ENCODE measurements at regions not wholly inside any gene's neighbourhood (a gene's known extent, or its start where the extent isn't known, plus 50 kb on each side); places are given as distances from the start of the nearest gene placed in this dataset.

GRCh38 chr16:86450691-86451090, 59.6 kb upstream of the FOXF1 start:
- TF ChIP-seq CBX3 (IDR thresholded peaks at IDR 0.05; ENCODE audit: low read depth) (no peak), ZFX (IDR thresholded peaks at IDR 0.05) (no peak), SIN3A (IDR thresholded peaks at IDR 0.05; ENCODE audit: low read depth) (no peak), EZH2phosphoT487 (IDR thresholded peaks at IDR 0.05; ENCODE audit: borderline replicate concordance) (no peak), EGR1 (IDR thresholded peaks at IDR 0.05; ENCODE audit: low read depth) (no peak), EZH2 (IDR thresholded peaks at IDR 0.05) (no peak), CEBPB (IDR thresholded peaks at IDR 0.05; ENCODE audit: low read depth) (no peak), SRF (IDR thresholded peaks at IDR 0.05; ENCODE audit: low read depth) (no peak), YY1 (IDR thresholded peaks at IDR 0.05; ENCODE audit: extremely low read depth, insufficient replicate concordance, low read depth, low read length) (no peak), JUND (IDR thresholded peaks at IDR 0.05) (no peak), POLR2A (IDR thresholded peaks at IDR 0.05; ENCODE audit: borderline replicate concordance, extremely low read depth, insufficient read depth, insufficient read length) (no peak)
- TF ChIP-seq, protein P1, sequence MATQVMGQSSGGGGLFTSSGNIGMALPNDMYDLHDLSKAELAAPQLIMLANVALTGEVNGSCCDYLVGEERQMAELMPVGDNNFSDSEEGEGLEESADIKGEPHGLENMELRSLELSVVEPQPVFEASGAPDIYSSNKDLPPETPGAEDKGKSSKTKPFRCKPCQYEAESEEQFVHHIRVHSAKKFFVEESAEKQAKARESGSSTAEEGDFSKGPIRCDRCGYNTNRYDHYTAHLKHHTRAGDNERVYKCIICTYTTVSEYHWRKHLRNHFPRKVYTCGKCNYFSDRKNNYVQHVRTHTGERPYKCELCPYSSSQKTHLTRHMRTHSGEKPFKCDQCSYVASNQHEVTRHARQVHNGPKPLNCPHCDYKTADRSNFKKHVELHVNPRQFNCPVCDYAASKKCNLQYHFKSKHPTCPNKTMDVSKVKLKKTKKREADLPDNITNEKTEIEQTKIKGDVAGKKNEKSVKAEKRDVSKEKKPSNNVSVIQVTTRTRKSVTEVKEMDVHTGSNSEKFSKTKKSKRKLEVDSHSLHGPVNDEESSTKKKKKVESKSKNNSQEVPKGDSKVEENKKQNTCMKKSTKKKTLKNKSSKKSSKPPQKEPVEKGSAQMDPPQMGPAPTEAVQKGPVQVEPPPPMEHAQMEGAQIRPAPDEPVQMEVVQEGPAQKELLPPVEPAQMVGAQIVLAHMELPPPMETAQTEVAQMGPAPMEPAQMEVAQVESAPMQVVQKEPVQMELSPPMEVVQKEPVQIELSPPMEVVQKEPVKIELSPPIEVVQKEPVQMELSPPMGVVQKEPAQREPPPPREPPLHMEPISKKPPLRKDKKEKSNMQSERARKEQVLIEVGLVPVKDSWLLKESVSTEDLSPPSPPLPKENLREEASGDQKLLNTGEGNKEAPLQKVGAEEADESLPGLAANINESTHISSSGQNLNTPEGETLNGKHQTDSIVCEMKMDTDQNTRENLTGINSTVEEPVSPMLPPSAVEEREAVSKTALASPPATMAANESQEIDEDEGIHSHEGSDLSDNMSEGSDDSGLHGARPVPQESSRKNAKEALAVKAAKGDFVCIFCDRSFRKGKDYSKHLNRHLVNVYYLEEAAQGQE (IDR thresholded peaks at IDR 0.05; ENCODE audit: low read depth): no peak
- Histone ChIP-seq H3K27ac (ENCODE audit: low read depth, low read length) (no peak overlapping the region), H3K9ac (ENCODE audit: low read length) (no peak overlapping the region), H3K4me2 (ENCODE audit: low read length) (no peak overlapping the region), H3K79me2 (ENCODE audit: insufficient read depth, low read length) (no peaks in the 10 kb centered on the region), H3K36me3 (ENCODE audit: control insufficient read depth in 1 of 2, insufficient read depth in 2 of 2, low read length in 2 of 2) (no peaks in the 10 kb centered on the region), H3K4me3 (replicated peaks in 1 of 2; ENCODE audit: low read depth in 1 of 2, low read length in 2 of 2) (no peak overlapping the region), H4K20me1 (ENCODE audit: insufficient read depth) (no peaks in the 10 kb centered on the region), H3K4me1 (ENCODE audit: control insufficient read depth in 1 of 2, insufficient read depth in 2 of 2, low read length in 2 of 2) (no peaks in the 10 kb centered on the region), H3K9me2 (ENCODE audit: insufficient read depth) (no peaks in the 10 kb centered on the region), H3K27me3 (ENCODE audit: insufficient read depth, low read length) (peaks cover 24% of the 10 kb centered on the region), H2AFZ (ENCODE audit: low read depth, low read length, poor library complexity, severe bottlenecking) (no peak overlapping the region), H3K9me3 (ENCODE audit: control insufficient read depth in 1 of 2, insufficient read depth in 1 of 2, low read depth in 1 of 2, low read length in 2 of 2) (no peaks in the 10 kb centered on the region)
- POLR2A ChIA-PET: no interaction called here
- RAD21 ChIA-PET (ENCODE audit: low non-redundant PET in 1 of 2, low total read pairs in 2 of 2, uncharacterized antibody in 2 of 2, unreplicated experiment in 2 of 2): no interaction called here
- intact Hi-C loops (cut with micrococcal nuclease): no loop called here
- DNase-seq (ENCODE audit: low read depth, low spot score) (no peak), ATAC-seq (no peak)
- no TSS peak for BruUV-seq (replicated peaks)
- CTCF ChIA-PET: no interaction called here
